Neural crest cell (in vitro differentiated cells): ENCODE measurements at regions not wholly inside any gene's neighbourhood (a gene's known extent, or its start where the extent isn't known, plus 50 kb on each side); places are given as distances from the start of the nearest gene placed in this dataset.
"Not testable (repeated sequence)": the region's sequence is repeated elsewhere in the genome, so short reads cannot be mapped to it uniquely, and the experiment has no call there.

Source experiments
- DNase-seq: peaks from one replicate; pipeline ENCODE4 v3.0.0; 2021; ENCODE audit warnings: low read depth, mixed read lengths, low spot score
- H3K27ac Mint-ChIP-seq: one replicate; pipeline ENCODE4 v1.8.0; 2021; ENCODE audit warnings: mild to moderate bottlenecking, mixed read lengths; ENCODE audit not compliant: unreplicated experiment
- H3K27me3 Mint-ChIP-seq: 2 replicates; pipeline ENCODE4 v1.8.0; 2021; ENCODE audit warnings: low read depth, mild to moderate bottlenecking, mixed read lengths
- H3K36me3 Mint-ChIP-seq: 2 replicates; pipeline ENCODE4 v1.8.0; 2021; ENCODE audit warnings: low read depth, mild to moderate bottlenecking, mixed read lengths
- H3K4me1 Mint-ChIP-seq: 2 replicates; pipeline ENCODE4 v1.8.0; 2021; ENCODE audit warnings: mixed read lengths
- H3K4me3 Mint-ChIP-seq: one replicate; pipeline ENCODE4 v1.8.0; 2021; ENCODE audit warnings: mild to moderate bottlenecking, mixed read lengths
- H3K9me3 Mint-ChIP-seq: 2 replicates; pipeline ENCODE4 v1.8.0; 2021; ENCODE audit warnings: mixed read lengths
- TF ChIP-seq, protein P1 (sequence below): fragments of 200-600 bp; sonication (generic); conservative IDR thresholded peaks from 2 replicates; pipeline ENCODE4 v1.5.0; 2021; ENCODE audit warnings: antibody characterized with exemption, mild to moderate bottlenecking

DNA sequence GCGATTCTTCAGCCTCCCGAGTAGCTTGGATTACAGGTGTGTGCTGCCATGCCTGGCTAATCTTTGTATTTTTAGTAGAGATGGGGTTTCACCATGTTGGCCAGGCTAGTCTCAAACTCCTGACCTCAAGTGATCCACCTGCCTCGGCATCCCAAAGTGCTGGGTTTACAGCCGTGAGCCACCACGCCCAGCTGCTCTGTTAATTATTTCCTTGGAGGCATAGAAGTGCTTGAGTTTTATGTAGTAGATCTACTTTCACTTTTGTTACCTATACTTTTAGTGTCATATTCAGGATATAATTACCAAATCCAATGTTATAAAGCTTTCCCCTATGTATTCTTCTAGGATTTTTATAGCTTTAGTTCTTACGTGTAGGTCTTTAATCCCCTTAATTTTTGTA is 1093.0 kb downstream of the GATA3 start:
- H3K9me3 Mint-ChIP-seq = peaks cover 3% of the 10 kb centered on the region
- no peak overlapping the region for H3K27ac Mint-ChIP-seq
- no peak overlapping the region for H3K4me3 Mint-ChIP-seq
- TF ChIP-seq, protein P1, sequence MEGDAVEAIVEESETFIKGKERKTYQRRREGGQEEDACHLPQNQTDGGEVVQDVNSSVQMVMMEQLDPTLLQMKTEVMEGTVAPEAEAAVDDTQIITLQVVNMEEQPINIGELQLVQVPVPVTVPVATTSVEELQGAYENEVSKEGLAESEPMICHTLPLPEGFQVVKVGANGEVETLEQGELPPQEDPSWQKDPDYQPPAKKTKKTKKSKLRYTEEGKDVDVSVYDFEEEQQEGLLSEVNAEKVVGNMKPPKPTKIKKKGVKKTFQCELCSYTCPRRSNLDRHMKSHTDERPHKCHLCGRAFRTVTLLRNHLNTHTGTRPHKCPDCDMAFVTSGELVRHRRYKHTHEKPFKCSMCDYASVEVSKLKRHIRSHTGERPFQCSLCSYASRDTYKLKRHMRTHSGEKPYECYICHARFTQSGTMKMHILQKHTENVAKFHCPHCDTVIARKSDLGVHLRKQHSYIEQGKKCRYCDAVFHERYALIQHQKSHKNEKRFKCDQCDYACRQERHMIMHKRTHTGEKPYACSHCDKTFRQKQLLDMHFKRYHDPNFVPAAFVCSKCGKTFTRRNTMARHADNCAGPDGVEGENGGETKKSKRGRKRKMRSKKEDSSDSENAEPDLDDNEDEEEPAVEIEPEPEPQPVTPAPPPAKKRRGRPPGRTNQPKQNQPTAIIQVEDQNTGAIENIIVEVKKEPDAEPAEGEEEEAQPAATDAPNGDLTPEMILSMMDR = no peak
- no peaks in the 10 kb centered on the region for H3K36me3 Mint-ChIP-seq
- no peaks in the 10 kb centered on the region for H3K4me1 Mint-ChIP-seq
- DNase-seq = no peak
- H3K27me3 Mint-ChIP-seq = peaks cover 84% of the 10 kb centered on the region

DNA sequence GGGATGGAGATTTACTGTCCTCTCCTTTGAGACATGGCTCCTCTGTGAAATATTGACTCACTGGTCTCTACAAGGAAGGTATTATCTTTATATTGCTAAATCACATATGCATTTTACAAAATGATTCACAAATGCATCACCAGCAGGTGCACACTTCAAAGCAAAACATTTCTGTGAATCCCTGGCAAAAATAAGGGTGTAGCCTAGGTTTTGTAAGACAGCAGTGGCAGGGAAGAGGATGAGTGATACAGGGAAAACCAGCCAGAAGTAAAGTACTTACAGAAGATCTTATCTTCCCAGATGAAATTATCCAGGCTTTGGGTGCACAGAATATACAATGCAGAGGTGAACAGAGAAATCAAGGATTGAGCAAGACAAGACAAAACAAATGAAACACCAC is 1094.6 kb downstream of the GATA3 start:
- no peak for DNase-seq
- no peaks in the 10 kb centered on the region for H3K36me3 Mint-ChIP-seq
- H3K27ac Mint-ChIP-seq = no peak overlapping the region
- no peaks in the 10 kb centered on the region for H3K4me1 Mint-ChIP-seq
- TF ChIP-seq, protein P1 = no peak
- peaks cover 77% of the 10 kb centered on the region for H3K27me3 Mint-ChIP-seq
- no peak overlapping the region for H3K4me3 Mint-ChIP-seq
- peaks cover 3% of the 10 kb centered on the region for H3K9me3 Mint-ChIP-seq

DNA sequence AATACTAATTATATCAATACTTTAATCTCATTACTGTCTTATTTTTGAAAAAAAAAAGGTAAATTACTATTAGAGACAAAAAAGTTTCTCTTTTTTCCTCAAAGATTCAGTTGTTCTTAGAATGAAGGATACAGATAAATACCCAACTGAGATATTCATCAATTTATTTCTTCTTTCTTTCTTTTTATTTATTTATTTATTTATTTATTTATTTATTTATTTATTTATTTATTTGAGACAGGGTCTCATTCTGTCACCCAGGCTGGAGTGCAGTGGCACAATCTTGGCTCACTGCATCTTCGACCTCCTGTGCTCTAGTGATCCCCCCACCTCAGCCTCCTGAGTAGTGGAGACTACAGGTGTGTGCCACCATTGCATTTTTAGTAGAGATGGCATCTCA is 1098.6 kb downstream of the GATA3 start:
- not testable (repeated sequence) for H3K27ac Mint-ChIP-seq, H3K4me1 Mint-ChIP-seq, H3K4me3 Mint-ChIP-seq, DNase-seq, H3K9me3 Mint-ChIP-seq, H3K36me3 Mint-ChIP-seq
- peaks cover 73% of the 10 kb centered on the region for H3K27me3 Mint-ChIP-seq

DNA sequence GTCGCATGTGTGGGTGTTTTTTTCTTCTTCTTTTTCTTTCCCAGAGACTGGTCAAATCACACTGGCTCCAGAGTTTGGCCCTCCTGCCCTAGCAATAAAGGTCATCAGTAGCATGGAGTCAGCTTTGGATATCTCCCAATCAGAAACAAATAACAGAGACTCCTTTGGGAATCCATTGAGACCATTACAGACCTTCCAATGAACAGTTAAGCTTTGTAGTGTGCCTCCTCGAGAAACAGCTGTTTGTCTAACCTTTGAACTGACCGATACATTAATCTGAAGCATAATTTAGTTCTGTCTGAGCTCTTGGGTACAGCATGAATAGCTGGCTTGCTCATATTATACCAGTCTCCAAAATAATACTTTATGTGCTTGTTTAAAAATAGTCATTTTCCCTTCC is 1103.2 kb downstream of the GATA3 start:
- TF ChIP-seq, protein P1 = no peak
- Mint-ChIP-seq H3K9me3 (peaks cover 9% of the 10 kb centered on the region), H3K27me3 (peaks cover 62% of the 10 kb centered on the region), H3K4me3 (no peak overlapping the region), H3K27ac (no peak overlapping the region), H3K4me1 (peaks cover 5% of the 10 kb centered on the region), H3K36me3 (peaks cover 7% of the 10 kb centered on the region)
- DNase-seq = no peak

DNA sequence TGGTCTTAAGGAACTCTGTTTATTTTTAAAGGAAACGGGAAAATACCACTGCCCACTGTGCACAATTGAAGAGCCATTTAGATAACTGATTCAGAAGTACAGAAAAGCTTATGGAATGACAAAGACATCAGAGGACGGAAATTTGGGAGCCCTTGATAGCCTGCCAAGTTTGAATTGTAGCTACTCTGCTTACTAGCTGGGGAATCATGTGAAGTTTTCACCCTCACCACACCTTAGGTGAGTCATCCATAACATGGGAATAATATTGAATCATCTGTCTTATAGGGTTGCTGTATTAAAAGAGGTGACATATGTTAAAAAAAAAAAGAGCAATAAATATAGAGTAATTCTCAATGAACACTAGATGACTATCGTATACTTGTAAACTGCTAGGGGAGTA is 1104.2 kb downstream of the GATA3 start:
- no peak for DNase-seq
- H3K9me3 Mint-ChIP-seq = peaks cover 9% of the 10 kb centered on the region
- H3K4me3 Mint-ChIP-seq = no peak overlapping the region
- H3K27me3 Mint-ChIP-seq = peaks cover 70% of the 10 kb centered on the region
- peaks cover 5% of the 10 kb centered on the region for H3K4me1 Mint-ChIP-seq
- peaks cover 7% of the 10 kb centered on the region for H3K36me3 Mint-ChIP-seq
- TF ChIP-seq, protein P1 = no peak
- no peak overlapping the region for H3K27ac Mint-ChIP-seq

DNA sequence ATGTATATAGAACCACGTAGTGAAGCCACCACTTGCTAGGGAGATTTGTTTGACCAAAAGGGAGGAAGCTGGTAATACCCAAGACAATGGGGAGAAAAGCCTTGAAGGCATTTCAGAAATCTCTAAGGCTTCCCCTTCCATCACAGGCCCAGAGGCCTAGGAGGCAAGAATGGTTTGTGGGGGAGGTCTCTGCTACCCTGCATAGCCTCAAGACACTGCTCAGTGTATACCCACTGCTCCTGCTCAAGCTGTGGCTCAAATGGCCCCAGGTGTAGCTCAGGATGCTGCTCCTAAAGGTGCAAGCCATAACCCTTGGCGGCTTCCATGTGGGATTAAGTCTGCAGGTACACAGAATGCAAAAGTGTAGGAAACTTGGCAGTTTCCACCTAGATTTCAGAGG is 1105.8 kb downstream of the GATA3 start:
- no peak overlapping the region for H3K4me3 Mint-ChIP-seq
- peaks cover 66% of the 10 kb centered on the region for H3K27me3 Mint-ChIP-seq
- peaks cover 13% of the 10 kb centered on the region for H3K9me3 Mint-ChIP-seq
- peaks cover 7% of the 10 kb centered on the region for H3K36me3 Mint-ChIP-seq
- H3K27ac Mint-ChIP-seq = no peak overlapping the region
- TF ChIP-seq, protein P1 = no peak
- peaks cover 5% of the 10 kb centered on the region for H3K4me1 Mint-ChIP-seq
- no peak for DNase-seq
